GM21723 (cell line): ENCODE measurements at regions not wholly inside any gene's neighbourhood (a gene's known extent, or its start where the extent isn't known, plus 50 kb on each side); places are given as distances from the start of the nearest gene placed in this dataset.

Source experiments
- ATAC-seq: cut with Tn5 transposase; IDR thresholded peaks from one replicate; pipeline ENCODE4 v1.9.1; 2021; ENCODE audit warnings: mild to moderate bottlenecking, moderate library complexity; ENCODE audit not compliant: unreplicated experiment

DNA sequence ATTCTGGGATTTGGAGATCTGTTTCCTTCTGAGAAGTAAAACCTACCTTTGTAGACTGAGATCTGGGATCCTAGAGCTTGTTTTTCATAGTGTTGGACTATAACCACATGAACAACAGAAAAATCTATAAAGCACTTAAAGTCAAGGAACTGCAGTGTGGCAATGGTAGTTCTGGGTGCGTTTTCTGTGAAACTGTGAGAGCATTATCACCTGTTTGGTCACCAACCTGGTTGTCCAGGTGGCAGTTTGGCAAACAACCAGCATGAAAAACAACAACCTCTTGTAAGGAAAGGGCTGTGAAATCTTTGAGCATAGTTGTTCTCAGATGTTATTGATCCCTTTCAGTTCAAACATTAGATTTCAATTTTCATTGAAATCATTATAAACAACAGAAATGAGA is 215.8 kb upstream of the CITED2 start:
- ATAC-seq = no peak

- no peak for ATAC-seq
These were observed 214.5 kb upstream of the CITED2 start for GRCh38 chr6:139588734-139589593.

DNA sequence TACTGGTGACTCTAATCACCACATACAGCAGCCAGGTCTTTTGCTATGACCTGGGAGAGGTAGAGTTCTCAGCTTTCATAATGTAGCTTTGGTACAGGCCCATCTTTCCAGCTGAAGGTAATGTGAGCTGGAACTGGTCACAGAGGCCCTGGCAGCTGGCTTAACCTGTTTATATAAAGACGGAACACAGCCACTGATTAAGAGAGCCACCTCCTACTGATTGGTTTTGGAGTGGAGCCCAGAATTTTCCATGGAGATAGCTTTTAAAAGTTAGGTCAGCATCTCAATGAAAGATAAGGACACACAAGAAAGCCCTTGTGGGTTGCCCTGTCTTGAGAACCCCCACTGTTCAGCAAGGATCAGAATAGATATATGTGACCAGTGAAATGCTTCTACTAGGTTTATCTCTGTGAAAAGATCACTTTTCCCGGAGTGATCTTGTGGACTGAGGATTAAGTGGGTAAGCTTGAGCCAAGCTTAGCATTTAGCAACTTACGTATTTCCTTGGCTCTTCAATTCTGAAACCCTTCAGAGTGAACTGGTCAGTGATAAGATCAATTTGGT is 213.7 kb upstream of the CITED2 start:
- no peak for ATAC-seq

DNA sequence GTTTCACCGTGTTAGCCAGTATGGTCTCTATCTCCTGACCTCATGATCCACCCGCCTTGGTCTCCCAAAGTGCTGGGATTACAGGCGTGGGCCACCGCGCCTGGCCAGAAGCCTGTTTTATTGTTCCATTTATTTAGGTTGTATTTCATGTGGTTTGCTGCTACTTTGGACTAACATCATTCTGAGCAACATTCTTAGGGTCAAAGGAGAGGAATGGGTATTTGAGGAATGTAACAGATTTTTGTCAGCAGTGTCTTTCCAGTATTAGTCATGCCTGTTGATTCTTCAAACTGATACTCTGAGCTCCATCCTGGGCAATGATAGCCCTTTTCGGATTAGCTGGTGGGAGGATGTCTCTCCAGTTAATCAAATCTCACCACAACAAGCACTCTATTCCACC is 213.0 kb upstream of the CITED2 start:
- no peak for ATAC-seq

DNA sequence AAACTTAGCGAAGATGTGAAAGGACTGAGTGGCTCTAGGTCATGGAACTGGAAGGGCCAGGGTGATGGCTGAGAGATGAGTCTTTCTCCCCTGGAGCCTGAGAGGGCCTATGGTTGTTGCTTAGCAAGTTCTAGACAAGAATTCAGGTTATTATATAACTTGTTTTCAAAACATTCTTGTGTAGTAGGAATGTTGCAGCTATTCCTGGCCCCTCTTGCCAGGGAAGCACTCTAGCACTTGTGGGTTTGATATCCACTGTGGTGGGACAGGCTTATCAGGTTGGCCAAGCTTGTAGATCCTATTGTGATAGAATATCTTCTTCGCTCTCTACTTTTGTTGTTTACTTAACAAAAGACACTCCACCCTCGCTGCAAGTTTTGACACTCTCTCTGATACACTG is 211.8 kb upstream of the CITED2 start:
- ATAC-seq = no peak

GRCh38 chr6:139584599-139584998 is 210.2 kb upstream of the CITED2 start:
- ATAC-seq = no peak

DNA sequence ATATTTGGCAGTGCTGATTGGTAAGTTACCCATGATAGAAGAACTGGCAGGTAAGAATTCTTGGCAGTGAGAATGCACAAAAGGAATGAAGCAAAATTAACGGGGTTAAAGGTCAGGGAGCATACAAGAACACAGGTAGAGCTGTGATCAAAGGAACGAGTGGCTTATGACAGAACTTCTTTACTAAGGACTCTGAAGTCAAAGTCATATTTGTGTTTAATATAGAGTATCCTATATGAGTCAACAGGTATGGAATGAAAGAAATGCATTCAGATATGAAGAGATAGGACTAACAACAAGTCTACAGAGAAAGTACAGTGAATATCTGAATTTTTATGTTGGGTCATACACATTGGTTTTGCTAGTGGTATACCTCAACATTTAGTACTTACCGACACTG is 209.0 kb upstream of the CITED2 start:
- no peak for ATAC-seq

GRCh38 chr6:139582956-139583355 is 208.5 kb upstream of the CITED2 start:
- ATAC-seq = no peak

GRCh38 chr6:139581485-139581865 is 207.0 kb upstream of the CITED2 start:
- no peak for ATAC-seq

DNA sequence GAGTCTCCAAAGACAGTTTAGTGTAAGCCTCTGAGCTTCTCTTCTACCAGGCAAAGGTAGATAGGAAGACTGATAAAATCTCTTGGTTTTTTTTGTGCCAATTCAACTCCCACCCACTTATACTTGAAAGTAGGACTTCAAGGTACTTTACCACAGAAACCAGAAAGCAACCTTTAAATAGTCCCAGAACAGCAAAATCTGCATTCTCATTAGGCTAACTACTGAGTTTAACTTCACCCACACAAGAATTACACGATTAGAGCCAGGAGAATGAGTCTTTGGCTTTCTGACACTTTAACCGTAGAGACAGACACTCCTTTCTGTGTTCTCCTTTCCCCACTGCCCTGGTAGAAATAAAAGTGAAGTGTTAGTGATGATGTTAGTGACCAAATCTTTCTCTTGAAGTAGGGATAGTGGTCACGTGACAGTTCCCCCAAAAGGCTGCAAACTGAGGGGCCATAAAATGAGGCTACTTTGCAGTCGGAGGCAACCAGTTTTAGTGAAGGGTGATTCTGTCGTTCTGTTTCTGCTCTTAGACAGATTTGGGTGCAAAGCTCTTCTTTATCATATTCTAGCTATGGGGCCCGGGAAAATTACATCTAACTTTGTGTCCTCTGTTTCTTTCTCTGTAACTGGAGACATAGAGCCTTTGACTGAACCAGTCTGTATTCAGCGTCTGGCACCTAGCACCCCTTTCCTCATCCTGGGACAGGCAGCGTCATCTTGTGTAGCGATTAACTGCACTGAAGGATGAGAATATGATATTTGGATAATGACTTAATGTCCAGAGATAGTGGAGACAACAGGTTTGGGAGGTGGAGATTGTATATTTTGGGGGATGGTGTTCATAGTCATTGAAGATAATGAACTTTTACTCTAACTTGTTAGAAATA is 206.4 kb upstream of the CITED2 start:
- ATAC-seq = peak; percentile 96

GRCh38 chr6:139577763-139578604 is 203.5 kb upstream of the CITED2 start:
- no peak for ATAC-seq

DNA sequence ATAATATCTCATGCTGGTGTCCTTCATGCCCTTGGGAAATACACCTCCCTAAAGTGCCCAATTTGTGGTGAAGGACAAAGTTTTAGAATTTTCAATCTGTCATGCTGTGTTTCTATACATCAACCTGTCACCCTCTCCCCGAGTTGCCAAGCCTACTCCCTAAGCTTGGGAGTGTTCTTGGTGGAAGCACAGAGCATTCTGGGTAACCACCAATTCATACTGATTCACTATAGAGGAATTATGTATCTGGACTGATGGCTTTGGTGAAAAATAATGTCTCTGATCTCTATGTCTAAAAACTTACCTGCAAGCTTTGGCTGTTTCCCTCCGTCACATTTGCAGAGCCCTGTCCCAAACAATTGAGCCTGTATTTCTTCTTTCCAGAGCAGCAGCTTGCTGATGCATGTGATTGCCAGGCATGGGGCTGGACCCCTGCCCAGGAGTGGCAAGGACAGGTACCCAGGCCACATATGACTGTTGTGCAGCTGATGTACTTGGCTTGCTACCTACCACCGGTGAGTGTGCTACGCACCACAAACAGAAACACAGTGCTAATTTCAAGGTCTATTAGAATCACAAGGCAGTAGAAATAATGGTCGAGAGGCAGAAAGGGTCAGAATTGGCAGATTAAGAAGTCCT is 202.8 kb upstream of the CITED2 start:
- ATAC-seq = no peak

DNA sequence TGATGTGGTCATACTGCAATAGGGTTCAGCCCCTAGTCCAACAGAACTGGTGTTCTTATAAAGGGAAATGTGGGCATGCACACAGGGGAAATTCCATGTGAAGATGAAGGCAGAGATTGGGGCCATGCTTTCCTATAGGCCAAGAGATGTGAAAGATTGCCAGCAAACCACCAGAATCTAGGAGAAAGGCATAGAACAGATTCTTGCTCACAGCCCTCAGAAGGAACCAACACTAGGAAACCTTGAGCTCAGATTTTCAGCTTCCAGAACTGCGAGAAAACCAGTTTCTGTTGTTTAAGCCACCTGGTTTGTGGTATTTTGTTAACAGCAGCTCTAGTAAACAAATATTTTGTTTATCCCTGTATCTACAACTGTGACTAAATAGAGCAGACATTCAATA is 197.6 kb upstream of the CITED2 start:
- no peak for ATAC-seq

GRCh38 chr6:139570166-139570565 is 195.7 kb upstream of the CITED2 start:
- ATAC-seq = no peak

- ATAC-seq = no peak
These were observed 195.1 kb upstream of the CITED2 start for GRCh38 chr6:139569566-139569965.

- no peak for ATAC-seq
These were observed 194.6 kb upstream of the CITED2 start for GRCh38 chr6:139568956-139569538.

- peak; percentile 47 for ATAC-seq
These were observed 193.9 kb upstream of the CITED2 start for GRCh38 chr6:139568151-139568955.

DNA sequence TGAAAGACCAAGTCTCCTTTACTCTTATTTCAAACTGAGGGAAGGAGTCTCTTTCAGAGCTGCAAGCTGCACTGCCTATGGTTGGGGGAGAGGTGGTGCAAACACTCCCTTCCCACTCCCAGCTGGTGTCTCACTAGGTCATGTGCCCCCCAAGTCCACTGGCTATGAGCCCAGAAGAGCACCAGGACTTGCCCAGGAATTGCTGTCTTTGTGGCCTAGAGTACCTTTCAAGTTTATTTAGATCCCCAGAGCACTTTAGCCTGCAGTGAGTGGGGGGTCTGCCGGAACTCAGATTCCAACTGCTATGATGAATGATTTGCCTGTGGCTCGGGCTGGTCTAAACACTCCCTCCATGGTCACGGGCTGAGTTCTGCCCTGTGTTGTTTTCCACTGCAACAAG is 192.6 kb upstream of the CITED2 start:
- no peak for ATAC-seq

- ATAC-seq = no peak
These were observed 191.1 kb upstream of the CITED2 start for GRCh38 chr6:139565591-139565990.
